ENCODE measurements at regions not wholly inside any gene's neighbourhood (a gene's known extent, or its start where the extent isn't known, plus 50 kb on each side); places are given as distances from the start of the nearest gene placed in this dataset.

DNA sequence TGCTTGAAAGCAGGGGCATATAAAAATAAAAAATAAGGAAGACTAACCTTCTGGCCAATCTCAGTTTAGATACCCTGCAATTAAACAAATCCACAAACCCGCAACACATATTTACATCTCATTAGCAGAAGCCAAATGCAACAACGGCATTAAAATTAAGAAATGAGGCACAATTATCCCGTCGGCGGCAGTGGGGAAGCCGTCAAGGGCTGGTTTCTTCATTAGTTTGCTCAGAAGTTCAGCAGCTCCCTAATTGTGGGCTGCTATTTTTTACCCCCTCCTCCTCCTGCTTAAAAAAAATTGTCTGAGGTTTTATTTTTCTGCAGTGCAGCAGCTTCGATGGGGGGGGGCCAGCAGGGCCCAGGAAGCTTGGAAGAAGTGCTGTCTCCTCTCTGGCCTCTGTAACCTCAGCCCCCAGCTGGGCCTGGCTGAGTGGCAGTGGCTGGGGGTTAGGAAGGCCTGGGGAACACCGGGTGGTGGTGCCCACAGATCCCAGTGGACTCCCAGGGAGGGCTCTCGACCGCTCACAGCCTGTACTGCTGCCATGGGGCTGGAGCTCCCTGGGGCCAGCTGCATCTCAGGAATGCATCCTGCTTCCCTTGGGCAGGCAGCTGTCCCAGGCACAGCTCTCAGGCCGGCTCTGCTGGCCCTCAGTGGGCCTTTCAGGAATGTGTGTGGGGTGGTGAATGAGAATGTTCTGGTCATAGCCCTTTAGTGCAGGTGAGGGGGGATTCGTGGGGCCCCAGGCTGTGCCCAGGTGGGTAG lies 148.7 kb upstream of the B3GAT1 start:
- H3K27me3 ChIP-seq (replicated peaks in 1 of 4; ENCODE audit: control extremely low read depth in 1 of 4, control insufficient read depth in 3 of 4, insufficient read depth in 4 of 4, low read length in 3 of 4): peaks cover 0 to 3% (median 0%) of the 10 kb centered on the region in 4 experiments
- no peaks in the 10 kb centered on the region for H4K20me1 ChIP-seq (ENCODE audit: control insufficient read depth, insufficient read depth, low read length, poor library complexity, severe bottlenecking)
- Mint-ChIP-seq H3K27ac (no peak overlapping the region), H3K4me3 (no peak overlapping the region), H3K9me3 (ENCODE audit: insufficient read depth) (no peaks in the 10 kb centered on the region), H3K27me3 (no peaks in the 10 kb centered on the region), H3K4me1 (peaks cover 2% of the 10 kb centered on the region)
- CTCF ChIA-PET: no interaction called here
- POLR2A ChIA-PET: no interaction called here
- H3K9ac ChIP-seq (ENCODE audit: low read length): no peak overlapping the region
- intact Hi-C loops (cut with micrococcal nuclease): no loop called here
- no peaks in the 10 kb centered on the region for H3K79me2 ChIP-seq (ENCODE audit: control insufficient read depth, insufficient read depth, low read length)
- ATAC-seq (ENCODE audit: low read depth) (no peak), DNase-seq (no peak)
- WGBS (ENCODE audit: insufficient coverage): 78% methylated on average over 11 of the region's 12 CpGs
- peaks cover 0 to 7% (median 0%) of the 10 kb centered on the region in 3 donors for H3K9me3 ChIP-seq (ENCODE audit: control extremely low read depth in 1 of 3, control insufficient read depth in 2 of 3, insufficient read depth in 1 of 3, low read length in 2 of 3)
- TF ChIP-seq, protein P1, sequence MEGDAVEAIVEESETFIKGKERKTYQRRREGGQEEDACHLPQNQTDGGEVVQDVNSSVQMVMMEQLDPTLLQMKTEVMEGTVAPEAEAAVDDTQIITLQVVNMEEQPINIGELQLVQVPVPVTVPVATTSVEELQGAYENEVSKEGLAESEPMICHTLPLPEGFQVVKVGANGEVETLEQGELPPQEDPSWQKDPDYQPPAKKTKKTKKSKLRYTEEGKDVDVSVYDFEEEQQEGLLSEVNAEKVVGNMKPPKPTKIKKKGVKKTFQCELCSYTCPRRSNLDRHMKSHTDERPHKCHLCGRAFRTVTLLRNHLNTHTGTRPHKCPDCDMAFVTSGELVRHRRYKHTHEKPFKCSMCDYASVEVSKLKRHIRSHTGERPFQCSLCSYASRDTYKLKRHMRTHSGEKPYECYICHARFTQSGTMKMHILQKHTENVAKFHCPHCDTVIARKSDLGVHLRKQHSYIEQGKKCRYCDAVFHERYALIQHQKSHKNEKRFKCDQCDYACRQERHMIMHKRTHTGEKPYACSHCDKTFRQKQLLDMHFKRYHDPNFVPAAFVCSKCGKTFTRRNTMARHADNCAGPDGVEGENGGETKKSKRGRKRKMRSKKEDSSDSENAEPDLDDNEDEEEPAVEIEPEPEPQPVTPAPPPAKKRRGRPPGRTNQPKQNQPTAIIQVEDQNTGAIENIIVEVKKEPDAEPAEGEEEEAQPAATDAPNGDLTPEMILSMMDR (IDR thresholded peaks at IDR 0.05): no peak
- no peak for TF ChIP-seq EZH2 (IDR thresholded peaks at IDR 0.05; ENCODE audit: borderline replicate concordance, insufficient read depth, low read depth, low read length, poor library complexity, severe bottlenecking)
- H3K4me2 ChIP-seq (replicated peaks; ENCODE audit: low read depth, low read length, poor library complexity, severe bottlenecking): no peak overlapping the region
- no peaks in the 10 kb centered on the region for H3K36me3 ChIP-seq (replicated peaks in 1 of 2; ENCODE audit: control extremely low read depth in 1 of 2, control insufficient read depth in 1 of 2, extremely low read depth in 1 of 2, insufficient read depth in 2 of 2, low read length in 1 of 2)
- peaks cover 0 to 14% of the 10 kb centered on the region in 2 donors for H3K4me1 ChIP-seq (ENCODE audit: control insufficient read depth in 2 of 2, insufficient read depth in 2 of 2, low read length in 2 of 2)
- no peak overlapping the region for H3K4me3 ChIP-seq (ENCODE audit: control extremely low read depth in 1 of 5, extremely low read depth in 1 of 5, insufficient read depth in 1 of 5, low read depth in 2 of 5, low read length in 4 of 5)
- no peak overlapping the region for H3K27ac ChIP-seq (ENCODE audit: low read length in 2 of 2)
- H2AFZ ChIP-seq (ENCODE audit: insufficient read depth, low read depth, low read length, poor library complexity, severe bottlenecking): no peak overlapping the region

DNA sequence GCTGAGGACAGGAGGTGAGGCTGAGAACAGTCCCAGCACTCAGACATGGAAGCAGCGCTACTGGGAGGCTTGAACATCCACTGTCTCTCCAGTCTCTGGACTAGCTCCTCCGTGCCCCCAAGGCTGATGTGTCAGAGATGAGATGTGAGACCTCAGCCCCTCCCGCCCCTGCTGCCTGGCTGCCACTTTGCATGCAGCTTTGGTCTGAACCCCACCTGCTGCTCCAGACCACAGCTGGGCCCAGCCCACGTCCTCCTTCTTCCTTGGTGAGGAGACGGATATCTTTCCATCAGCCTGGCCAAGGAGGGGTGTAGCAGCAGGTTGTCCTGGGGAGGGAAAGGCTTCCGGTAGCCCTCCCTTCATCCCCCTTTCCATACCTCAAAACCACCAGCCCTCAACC lies 148.0 kb upstream of the B3GAT1 start:
- Histone ChIP-seq H3K4me2 (replicated peaks; ENCODE audit: low read depth, low read length, poor library complexity, severe bottlenecking) (no peak overlapping the region), H3K79me2 (ENCODE audit: control insufficient read depth, insufficient read depth, low read length) (no peaks in the 10 kb centered on the region), H3K27me3 (replicated peaks in 1 of 4; ENCODE audit: control extremely low read depth in 1 of 4, control insufficient read depth in 3 of 4, insufficient read depth in 4 of 4, low read length in 3 of 4) (peaks cover 0 to 4% (median 0%) of the 10 kb centered on the region in 4 experiments), H3K36me3 (replicated peaks in 1 of 2; ENCODE audit: control extremely low read depth in 1 of 2, control insufficient read depth in 1 of 2, extremely low read depth in 1 of 2, insufficient read depth in 2 of 2, low read length in 1 of 2) (no peaks in the 10 kb centered on the region), H2AFZ (ENCODE audit: insufficient read depth, low read depth, low read length, poor library complexity, severe bottlenecking) (no peak overlapping the region), H3K4me3 (ENCODE audit: control extremely low read depth in 1 of 5, extremely low read depth in 1 of 5, insufficient read depth in 1 of 5, low read depth in 2 of 5, low read length in 4 of 5) (no peak overlapping the region), H3K27ac (ENCODE audit: low read length in 2 of 2) (no peak overlapping the region), H3K4me1 (ENCODE audit: control insufficient read depth in 2 of 2, insufficient read depth in 2 of 2, low read length in 2 of 2) (peaks cover 0 to 14% of the 10 kb centered on the region in 2 donors), H3K9ac (ENCODE audit: low read length) (no peak overlapping the region), H4K20me1 (ENCODE audit: control insufficient read depth, insufficient read depth, low read length, poor library complexity, severe bottlenecking) (no peaks in the 10 kb centered on the region), H3K9me3 (ENCODE audit: control extremely low read depth in 1 of 3, control insufficient read depth in 2 of 3, insufficient read depth in 1 of 3, low read length in 2 of 3) (peaks cover 0 to 7% (median 0%) of the 10 kb centered on the region in 3 donors)
- peak overlapping the region; percentile 26 for H3K4me3 Mint-ChIP-seq
- no peak overlapping the region for H3K27ac Mint-ChIP-seq
- no peaks in the 10 kb centered on the region for H3K9me3 Mint-ChIP-seq (ENCODE audit: insufficient read depth)
- POLR2A ChIA-PET: no interaction called here
- no peak for TF ChIP-seq EZH2 (IDR thresholded peaks at IDR 0.05; ENCODE audit: borderline replicate concordance, insufficient read depth, low read depth, low read length, poor library complexity, severe bottlenecking)
- TF ChIP-seq, protein P1 (IDR thresholded peaks at IDR 0.05): no peak
- CTCF ChIA-PET: no interaction called here
- intact Hi-C loops (cut with micrococcal nuclease): no loop called here
- peaks cover 2% of the 10 kb centered on the region for H3K4me1 Mint-ChIP-seq
- H3K27me3 Mint-ChIP-seq: no peaks in the 10 kb centered on the region
- ATAC-seq (ENCODE audit: low read depth) (no peak), DNase-seq (no peak)
- 71% methylated on average over 4 of the region's 6 CpGs for WGBS (ENCODE audit: insufficient coverage)
